GM12865 (cell line): ENCODE measurements at regions not wholly inside any gene's neighbourhood (a gene's known extent, or its start where the extent isn't known, plus 50 kb on each side); places are given as distances from the start of the nearest gene placed in this dataset.

Experiments
- DNase-seq: peaks from one replicate; pipeline ENCODE4 v3.0.0; 2010; ENCODE audit warnings: low read depth
- H3K4me3 ChIP-seq: 2 replicates; pipeline ENCODE4 v1.5.1; 2011; ENCODE audit warnings: mild to moderate bottlenecking, low read depth, low read length, control low read depth
- CTCF ChIP-seq: IDR thresholded peaks from 2 replicates; pipeline ENCODE4 v1.5.1; 2011; ENCODE audit warnings: low read length, control low read depth, low read depth, inconsistent platforms; ENCODE audit not compliant: insufficient read depth; ENCODE audit errors: missing control alignments

DNA sequence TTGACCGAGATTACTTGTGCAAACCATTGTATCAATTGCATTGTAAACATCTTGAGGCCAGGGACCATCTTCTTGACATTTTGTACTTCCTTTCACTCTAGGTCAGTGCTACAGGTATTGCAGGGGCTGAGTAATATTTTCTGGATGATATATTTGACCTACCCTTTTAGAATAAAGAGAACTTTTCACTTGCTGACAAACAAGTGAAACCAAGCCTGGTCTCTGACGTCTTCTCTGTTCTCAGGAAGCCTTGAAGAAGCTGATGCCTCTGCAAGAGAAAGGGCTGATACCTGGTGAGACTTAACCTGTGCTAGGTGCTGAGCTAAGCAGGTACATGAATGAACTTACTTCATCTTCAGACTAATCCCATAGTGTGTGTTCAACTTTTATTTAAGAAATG is 60.5 kb upstream of the GGTLC1 start:
- no peak for DNase-seq
- no peak overlapping the region for H3K4me3 ChIP-seq
- no peak for TF ChIP-seq CTCF

DNA sequence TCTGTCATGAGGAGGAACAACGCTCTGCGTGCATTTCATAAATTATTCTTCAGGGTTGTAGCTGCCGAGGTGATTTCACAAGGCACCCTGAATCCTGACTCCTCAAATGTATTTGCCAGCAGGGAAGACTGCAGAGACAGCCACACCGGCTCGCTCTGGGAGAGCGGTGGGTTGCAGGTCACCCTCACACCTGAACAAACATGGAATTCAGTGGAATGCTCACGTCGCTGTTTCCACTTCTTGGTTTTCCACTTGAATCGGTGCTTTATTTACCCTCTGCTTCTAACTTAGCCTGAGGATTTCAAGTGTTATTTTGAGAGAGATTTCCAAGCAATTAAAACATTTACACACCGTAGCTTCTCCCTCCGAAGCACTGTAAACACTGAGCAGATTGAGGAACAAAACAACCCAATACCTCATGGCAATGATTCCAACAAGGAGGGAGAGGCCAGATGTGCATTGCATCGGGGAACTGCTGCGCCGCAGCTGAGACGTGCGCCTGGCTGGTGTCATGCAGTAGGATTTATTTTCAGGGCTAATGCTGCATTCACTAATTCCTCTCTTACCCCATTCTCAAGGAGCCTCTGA is 59.5 kb upstream of the GGTLC1 start:
- H3K4me3 ChIP-seq, result no peak overlapping the region
- TF ChIP-seq CTCF, result no peak
- DNase-seq, result no peak

DNA sequence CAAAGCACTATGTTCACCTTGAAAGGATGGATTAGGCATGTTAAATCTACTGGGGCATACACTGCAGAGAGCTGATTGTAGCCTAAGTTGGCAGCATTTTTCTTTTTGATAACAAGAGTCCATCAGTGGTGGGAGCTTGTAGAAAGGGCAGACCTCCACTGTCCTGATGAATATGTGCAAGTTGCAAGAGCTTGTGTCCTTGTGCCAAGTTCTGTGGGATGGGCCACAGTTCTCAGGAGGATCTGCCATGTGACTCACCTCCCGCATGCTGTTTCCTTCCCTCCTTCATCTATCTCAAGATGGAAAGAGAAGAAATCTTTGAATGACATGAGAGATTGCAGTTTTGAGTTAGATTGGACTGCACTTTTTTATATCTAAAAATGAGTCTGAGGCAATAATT is 58.3 kb upstream of the GGTLC1 start:
- H3K4me3 ChIP-seq, result no peak overlapping the region
- no peak for DNase-seq
- no peak for TF ChIP-seq CTCF

DNA sequence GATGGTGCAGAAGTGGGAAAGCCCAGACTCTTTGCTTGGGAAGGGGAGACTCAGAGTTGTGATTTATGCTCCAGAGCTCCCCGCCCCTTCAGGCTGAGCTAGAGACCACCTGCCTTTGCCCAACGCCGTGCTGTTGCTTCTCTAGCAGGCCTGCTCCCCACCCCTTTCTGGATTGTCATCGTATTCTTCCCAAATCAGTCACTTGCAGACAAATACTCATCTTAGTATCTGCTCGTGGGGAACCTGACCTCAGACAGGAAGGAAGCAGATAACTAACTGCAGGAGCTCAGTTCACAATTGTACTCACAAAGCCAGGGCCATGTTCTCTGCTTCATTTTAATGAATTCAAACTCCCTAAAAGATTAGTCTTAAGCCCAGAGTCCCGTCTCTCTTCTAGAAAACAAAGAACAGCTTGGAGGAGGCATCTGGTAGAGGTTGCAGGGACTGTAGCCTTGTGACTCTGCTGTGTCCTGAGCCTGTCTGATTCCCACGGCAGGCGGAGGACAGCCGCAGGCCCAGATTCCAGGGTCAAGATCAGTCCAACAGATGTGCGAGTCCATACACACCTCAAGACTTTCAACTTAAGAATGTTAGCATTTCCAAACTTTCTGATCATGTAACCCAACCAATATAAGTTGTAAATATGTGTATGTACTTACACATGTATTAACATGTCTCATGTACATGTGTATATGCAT is 57.2 kb upstream of the GGTLC1 start:
- DNase-seq, result no peak
- H3K4me3 ChIP-seq, result no peak overlapping the region
- TF ChIP-seq CTCF, result no peak

- DNase-seq, result no peak
- TF ChIP-seq CTCF, result no peak
- H3K4me3 ChIP-seq, result no peak overlapping the region
These were observed 54.7 kb upstream of the GGTLC1 start for GRCh38 chr20:24043294-24043693.

GRCh38 chr20:24042646-24043045 is 54.1 kb upstream of the GGTLC1 start:
- TF ChIP-seq CTCF, result no peak
- no peak overlapping the region for H3K4me3 ChIP-seq
- DNase-seq, result no peak
